ENCODE measurements at regions not wholly inside any gene's neighbourhood (a gene's known extent, or its start where the extent isn't known, plus 50 kb on each side); places are given as distances from the start of the nearest gene placed in this dataset.

DNA sequence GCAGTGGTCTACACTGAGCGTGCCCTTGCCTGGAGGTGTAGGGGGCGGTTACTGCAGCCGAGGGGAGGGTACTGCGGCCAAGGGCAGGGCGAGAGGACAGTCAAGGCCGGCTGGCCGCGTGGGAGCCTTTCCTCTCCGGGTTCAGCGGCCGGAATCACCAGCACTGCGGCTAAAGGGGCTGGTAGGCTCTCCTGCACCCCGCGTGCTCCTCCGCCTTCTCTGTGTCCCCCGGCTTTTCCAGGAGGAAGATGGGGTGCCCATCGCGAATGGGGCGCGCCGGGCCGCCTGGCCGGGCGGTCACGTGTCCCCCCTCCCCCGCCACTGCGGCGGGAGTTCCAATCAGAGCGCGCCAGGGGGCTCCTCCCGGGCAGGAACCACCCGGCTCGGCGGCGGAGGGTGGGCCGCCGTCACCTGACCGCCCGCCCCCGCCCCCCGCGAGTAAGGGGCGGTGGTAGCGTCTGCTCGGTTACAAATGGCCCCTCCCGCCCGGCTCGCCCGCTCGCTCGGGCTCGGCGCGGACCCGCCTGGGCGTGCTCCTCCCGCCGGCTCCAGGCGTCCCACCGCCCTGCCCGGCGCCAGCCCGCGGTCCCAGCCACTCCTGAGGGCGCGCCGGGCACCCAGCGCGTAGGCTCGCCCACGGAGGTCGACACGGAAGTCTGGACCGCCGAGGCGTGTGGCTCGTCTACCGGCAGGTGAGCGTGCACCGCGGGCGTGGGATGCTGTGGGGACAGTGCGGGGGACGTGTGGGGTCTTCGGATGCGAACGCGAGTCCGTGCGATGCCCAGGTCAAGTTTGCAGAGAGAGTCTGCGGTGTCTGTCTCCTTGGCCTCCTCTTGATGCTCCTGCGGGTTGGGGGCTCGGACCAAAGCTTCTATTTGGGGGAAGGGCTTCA is 242.6 kb upstream of the TOPAZ1 start (continued):
- TF ChIP-seq KDM1A (IDR thresholded peaks at IDR 0.05; ENCODE audit: borderline replicate concordance) (no peak), MYB (IDR thresholded peaks at IDR 0.05; ENCODE audit: borderline replicate concordance, low read depth, low read length) (no peak), RB1 (IDR thresholded peaks at IDR 0.05; ENCODE audit: borderline replicate concordance) (peak; percentile 56; the same call in 1 of the 2 replicates), FOXK2 (IDR thresholded peaks at IDR 0.05) (no peak), CREM (IDR thresholded peaks at IDR 0.05; ENCODE audit: low read depth) (no peak), SMAD1 (IDR thresholded peaks at IDR 0.05; ENCODE audit: low read depth, partially characterized antibody) (no peak), ZNF24 (IDR thresholded peaks at IDR 0.05) (no peak), STAT1 (conservative IDR thresholded peaks at IDR 0.05) (no peak), GATAD2B (conservative IDR thresholded peaks at IDR 0.05; ENCODE audit: low read depth) (peak; percentile 87; the same call in 1 of the 2 replicates), SUZ12 (IDR thresholded peaks at IDR 0.05; ENCODE audit: unreplicated experiment) (no peak), CBX3 (IDR thresholded peaks at IDR 0.05; ENCODE audit: borderline replicate concordance, low read depth) (no peak), RUNX3 (IDR thresholded peaks at IDR 0.05; ENCODE audit: low read length) (0 out of 2 replicates have a peak, but pooled peaks have one; percentile 17), GABPA (IDR thresholded peaks at IDR 0.05; ENCODE audit: low read depth) (no peak), NFXL1 (IDR thresholded peaks at IDR 0.05; ENCODE audit: borderline replicate concordance) (no peak), TCF3 (IDR thresholded peaks at IDR 0.05; ENCODE audit: borderline replicate concordance, insufficient read depth, low read depth, low read length) (0 out of 2 replicates have a peak, but pooled peaks have one; percentile 17), NFYB (IDR thresholded peaks at IDR 0.05; ENCODE audit: insufficient read depth, low read depth, low read length) (no peak), CHD2 (IDR thresholded peaks at IDR 0.05; ENCODE audit: borderline replicate concordance, low read depth, low read length) (no peak), ZZZ3 (IDR thresholded peaks at IDR 0.05; ENCODE audit: control insufficient read depth, insufficient read length, low read depth) (no peak), JUND (IDR thresholded peaks at IDR 0.05; ENCODE audit: low read depth, low read length) (peak; percentile 96), PAX5 (IDR thresholded peaks at IDR 0.05; ENCODE audit: borderline replicate concordance, low read depth, low read length) (no peak)
- TF ChIP-seq, protein P1, sequence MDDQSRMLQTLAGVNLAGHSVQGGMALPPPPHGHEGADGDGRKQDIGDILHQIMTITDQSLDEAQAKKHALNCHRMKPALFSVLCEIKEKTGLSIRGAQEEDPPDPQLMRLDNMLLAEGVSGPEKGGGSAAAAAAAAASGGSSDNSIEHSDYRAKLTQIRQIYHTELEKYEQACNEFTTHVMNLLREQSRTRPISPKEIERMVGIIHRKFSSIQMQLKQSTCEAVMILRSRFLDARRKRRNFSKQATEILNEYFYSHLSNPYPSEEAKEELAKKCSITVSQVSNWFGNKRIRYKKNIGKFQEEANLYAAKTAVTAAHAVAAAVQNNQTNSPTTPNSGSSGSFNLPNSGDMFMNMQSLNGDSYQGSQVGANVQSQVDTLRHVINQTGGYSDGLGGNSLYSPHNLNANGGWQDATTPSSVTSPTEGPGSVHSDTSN (IDR thresholded peaks at IDR 0.05; ENCODE audit: insufficient replicate concordance, low read depth, low read length), result no peak
- TF ChIP-seq, protein P2, sequence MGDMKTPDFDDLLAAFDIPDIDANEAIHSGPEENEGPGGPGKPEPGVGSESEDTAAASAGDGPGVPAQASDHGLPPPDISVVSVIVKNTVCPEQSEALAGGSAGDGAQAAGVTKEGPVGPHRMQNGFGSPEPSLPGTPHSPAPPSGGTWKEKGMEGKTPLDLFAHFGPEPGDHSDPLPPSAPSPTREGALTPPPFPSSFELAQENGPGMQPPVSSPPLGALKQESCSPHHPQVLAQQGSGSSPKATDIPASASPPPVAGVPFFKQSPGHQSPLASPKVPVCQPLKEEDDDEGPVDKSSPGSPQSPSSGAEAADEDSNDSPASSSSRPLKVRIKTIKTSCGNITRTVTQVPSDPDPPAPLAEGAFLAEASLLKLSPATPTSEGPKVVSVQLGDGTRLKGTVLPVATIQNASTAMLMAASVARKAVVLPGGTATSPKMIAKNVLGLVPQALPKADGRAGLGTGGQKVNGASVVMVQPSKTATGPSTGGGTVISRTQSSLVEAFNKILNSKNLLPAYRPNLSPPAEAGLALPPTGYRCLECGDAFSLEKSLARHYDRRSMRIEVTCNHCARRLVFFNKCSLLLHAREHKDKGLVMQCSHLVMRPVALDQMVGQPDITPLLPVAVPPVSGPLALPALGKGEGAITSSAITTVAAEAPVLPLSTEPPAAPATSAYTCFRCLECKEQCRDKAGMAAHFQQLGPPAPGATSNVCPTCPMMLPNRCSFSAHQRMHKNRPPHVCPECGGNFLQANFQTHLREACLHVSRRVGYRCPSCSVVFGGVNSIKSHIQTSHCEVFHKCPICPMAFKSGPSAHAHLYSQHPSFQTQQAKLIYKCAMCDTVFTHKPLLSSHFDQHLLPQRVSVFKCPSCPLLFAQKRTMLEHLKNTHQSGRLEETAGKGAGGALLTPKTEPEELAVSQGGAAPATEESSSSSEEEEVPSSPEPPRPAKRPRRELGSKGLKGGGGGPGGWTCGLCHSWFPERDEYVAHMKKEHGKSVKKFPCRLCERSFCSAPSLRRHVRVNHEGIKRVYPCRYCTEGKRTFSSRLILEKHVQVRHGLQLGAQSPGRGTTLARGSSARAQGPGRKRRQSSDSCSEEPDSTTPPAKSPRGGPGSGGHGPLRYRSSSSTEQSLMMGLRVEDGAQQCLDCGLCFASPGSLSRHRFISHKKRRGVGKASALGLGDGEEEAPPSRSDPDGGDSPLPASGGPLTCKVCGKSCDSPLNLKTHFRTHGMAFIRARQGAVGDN (IDR thresholded peaks at IDR 0.05), result 0 out of 2 replicates have a peak, but pooled peaks have one; percentile 50
- TF ChIP-seq, protein P3, sequence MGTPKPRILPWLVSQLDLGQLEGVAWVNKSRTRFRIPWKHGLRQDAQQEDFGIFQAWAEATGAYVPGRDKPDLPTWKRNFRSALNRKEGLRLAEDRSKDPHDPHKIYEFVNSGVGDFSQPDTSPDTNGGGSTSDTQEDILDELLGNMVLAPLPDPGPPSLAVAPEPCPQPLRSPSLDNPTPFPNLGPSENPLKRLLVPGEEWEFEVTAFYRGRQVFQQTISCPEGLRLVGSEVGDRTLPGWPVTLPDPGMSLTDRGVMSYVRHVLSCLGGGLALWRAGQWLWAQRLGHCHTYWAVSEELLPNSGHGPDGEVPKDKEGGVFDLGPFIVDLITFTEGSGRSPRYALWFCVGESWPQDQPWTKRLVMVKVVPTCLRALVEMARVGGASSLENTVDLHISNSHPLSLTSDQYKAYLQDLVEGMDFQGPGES (IDR thresholded peaks at IDR 0.05), result no peak
- TF ChIP-seq, protein P4, sequence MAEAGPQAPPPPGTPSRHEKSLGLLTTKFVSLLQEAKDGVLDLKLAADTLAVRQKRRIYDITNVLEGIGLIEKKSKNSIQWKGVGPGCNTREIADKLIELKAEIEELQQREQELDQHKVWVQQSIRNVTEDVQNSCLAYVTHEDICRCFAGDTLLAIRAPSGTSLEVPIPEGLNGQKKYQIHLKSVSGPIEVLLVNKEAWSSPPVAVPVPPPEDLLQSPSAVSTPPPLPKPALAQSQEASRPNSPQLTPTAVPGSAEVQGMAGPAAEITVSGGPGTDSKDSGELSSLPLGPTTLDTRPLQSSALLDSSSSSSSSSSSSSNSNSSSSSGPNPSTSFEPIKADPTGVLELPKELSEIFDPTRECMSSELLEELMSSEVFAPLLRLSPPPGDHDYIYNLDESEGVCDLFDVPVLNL (IDR thresholded peaks at IDR 0.05; ENCODE audit: low read depth, low read length), result no peak
